ENCODE measurements at regions not wholly inside any gene's neighbourhood (a gene's known extent, or its start where the extent isn't known, plus 50 kb on each side); places are given as distances from the start of the nearest gene placed in this dataset.

- in situ Hi-C loops (cut with MboI): no loop called here
- ChIA-PET POLR2A (no interaction called here), SMC1A (ENCODE audit: uncharacterized antibody, unreplicated experiment) (no interaction called here), CTCF (no interaction called here), RAD21 (ENCODE audit: unreplicated experiment) (no interaction called here)
- DNase-seq (ENCODE audit: low read depth, low spot score): no peak
- intact Hi-C loops (cut with micrococcal nuclease; ENCODE audit: unreplicated experiment): no loop called here
- H3K4me3 ChIP-seq: no peak overlapping the region
- no peaks in the 10 kb centered on the region for H3K9me3 ChIP-seq (replicated peaks; ENCODE audit: control insufficient read depth, insufficient read depth, low read length)
- no peak overlapping the region for H3K9ac ChIP-seq (ENCODE audit: control insufficient read depth, insufficient read depth, low read length)
- no peaks in the 10 kb centered on the region for H3K79me2 ChIP-seq (ENCODE audit: control insufficient read depth, insufficient read depth, low read length)
- 49% methylated on average over 9 of the region's 9 CpGs for WGBS (ENCODE audit: insufficient coverage, insufficient replicate concordance, low lambda C conversion rate, missing lambda C conversion rate)
- H3K4me1 ChIP-seq (ENCODE audit: control insufficient read depth, insufficient read depth, low read length): no peaks in the 10 kb centered on the region
- H3K4me2 ChIP-seq (ENCODE audit: control insufficient read depth, insufficient read depth): no peak overlapping the region
- H3K36me3 ChIP-seq (ENCODE audit: control insufficient read depth in 2 of 2, insufficient read depth in 2 of 2, low read length in 1 of 2): no peaks in the 10 kb centered on the region
- H2AFZ ChIP-seq (ENCODE audit: control insufficient read depth, low read depth, low read length): no peak overlapping the region
- ATAC-seq: no peak
- no peaks in the 10 kb centered on the region for H3K27me3 ChIP-seq (replicated peaks in 1 of 2; ENCODE audit: control insufficient read depth in 2 of 2, insufficient read depth in 2 of 2, low read length in 1 of 2)
- no peak for TF ChIP-seq YBX1 (IDR thresholded peaks at IDR 0.05)
- no peak for TF ChIP-seq BACH1 (IDR thresholded peaks at IDR 0.05; ENCODE audit: borderline replicate concordance)
- TF ChIP-seq NR2F1 (conservative IDR thresholded peaks at IDR 0.05): no peak
- BruUV-seq (replicated peaks): no TSS peak
- no peak overlapping the region for H3K27ac ChIP-seq (ENCODE audit: control insufficient read depth, insufficient read depth)
- FAIRE-seq: no peak
- H4K20me1 ChIP-seq (ENCODE audit: control insufficient read depth, insufficient read depth): no peaks in the 10 kb centered on the region
Measured at GRCh38 chr12:127263621-127264020, 1003.3 kb upstream of the TMEM132C start.

GRCh38 chr12:127267128-127267527, 999.8 kb upstream of the TMEM132C start:
- H3K9me3 ChIP-seq (replicated peaks; ENCODE audit: control insufficient read depth, insufficient read depth, low read length): no peaks in the 10 kb centered on the region
- no peaks in the 10 kb centered on the region for H3K27me3 ChIP-seq (replicated peaks in 1 of 2; ENCODE audit: control insufficient read depth in 2 of 2, insufficient read depth in 2 of 2, low read length in 1 of 2)
- no peak overlapping the region for H3K4me3 ChIP-seq
- H2AFZ ChIP-seq (ENCODE audit: control insufficient read depth, low read depth, low read length): no peak overlapping the region
- DNase-seq (ENCODE audit: low read depth, low spot score): no peak
- in situ Hi-C loops (cut with MboI) (no loop called here), intact Hi-C loops (cut with micrococcal nuclease; ENCODE audit: unreplicated experiment) (no loop called here)
- no peak overlapping the region for H3K4me2 ChIP-seq (ENCODE audit: control insufficient read depth, insufficient read depth)
- BruUV-seq (replicated peaks): no TSS peak
- POLR2A ChIA-PET: no interaction called here
- CTCF ChIA-PET: interaction anchor here (1.7 kb wide), 1 partner anchor 158 kb away, joined by 4 read pairs; no protein-coding TSS in a partner anchor
- SMC1A ChIA-PET (ENCODE audit: uncharacterized antibody, unreplicated experiment): no interaction called here
- H3K9ac ChIP-seq (ENCODE audit: control insufficient read depth, insufficient read depth, low read length): no peak overlapping the region
- no peaks in the 10 kb centered on the region for H4K20me1 ChIP-seq (ENCODE audit: control insufficient read depth, insufficient read depth)
- no peaks in the 10 kb centered on the region for H3K4me1 ChIP-seq (ENCODE audit: control insufficient read depth, insufficient read depth, low read length)
- FAIRE-seq: no peak
- RAD21 ChIA-PET (ENCODE audit: unreplicated experiment): no interaction called here
- no peaks in the 10 kb centered on the region for H3K79me2 ChIP-seq (ENCODE audit: control insufficient read depth, insufficient read depth, low read length)
- no peak overlapping the region for H3K27ac ChIP-seq (ENCODE audit: control insufficient read depth, insufficient read depth)
- WGBS (ENCODE audit: insufficient coverage, insufficient replicate concordance, low lambda C conversion rate, missing lambda C conversion rate): 22% methylated on average over 4 of the region's 4 CpGs
- ATAC-seq: no peak
- no peaks in the 10 kb centered on the region for H3K36me3 ChIP-seq (ENCODE audit: control insufficient read depth in 2 of 2, insufficient read depth in 2 of 2, low read length in 1 of 2)
- TF ChIP-seq POU2F2 (IDR thresholded peaks at IDR 0.05; ENCODE audit: borderline replicate concordance, low read depth, low read length): no peak
